ENCODE measurements at regions not wholly inside any gene's neighbourhood (a gene's known extent, or its start where the extent isn't known, plus 50 kb on each side); places are given as distances from the start of the nearest gene placed in this dataset.
"Not testable (repeated sequence)": the region's sequence is repeated elsewhere in the genome, so short reads cannot be mapped to it uniquely, and the experiment has no call there.

DNA sequence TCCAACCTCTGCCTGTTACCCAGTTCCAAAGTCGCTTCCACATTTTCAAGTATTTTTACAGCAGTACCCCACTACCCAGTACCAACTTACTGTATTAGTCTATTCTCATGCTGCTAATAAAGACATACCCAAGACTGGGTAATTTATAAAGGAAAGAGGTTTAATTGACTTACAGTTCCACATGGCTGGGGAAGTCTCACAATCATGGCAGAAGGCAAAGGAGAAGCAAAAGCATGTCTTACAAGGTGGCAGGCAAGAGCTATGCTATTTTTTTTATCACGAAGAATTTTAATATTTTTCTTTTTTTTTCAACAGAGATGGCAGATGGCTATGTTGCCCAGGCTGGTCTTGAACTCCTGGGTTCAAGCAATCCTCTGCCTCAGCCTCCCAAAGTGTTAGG, 171.3 kb downstream of the MAIP1 start:
- H3K27me3 ChIP-seq (ENCODE audit: control insufficient read depth, insufficient read depth, low read length); H3K27ac ChIP-seq (ENCODE audit: low read length); H3K4me1 ChIP-seq (ENCODE audit: control insufficient read depth, low read depth, low read length); H3K9ac ChIP-seq (ENCODE audit: low read length); H3K36me3 ChIP-seq (ENCODE audit: control insufficient read depth, low read depth, low read length); H3K9me3 ChIP-seq (ENCODE audit: control insufficient read depth, low read depth, low read length); H3K4me3 ChIP-seq (ENCODE audit: low read length): not testable (repeated sequence)

DNA sequence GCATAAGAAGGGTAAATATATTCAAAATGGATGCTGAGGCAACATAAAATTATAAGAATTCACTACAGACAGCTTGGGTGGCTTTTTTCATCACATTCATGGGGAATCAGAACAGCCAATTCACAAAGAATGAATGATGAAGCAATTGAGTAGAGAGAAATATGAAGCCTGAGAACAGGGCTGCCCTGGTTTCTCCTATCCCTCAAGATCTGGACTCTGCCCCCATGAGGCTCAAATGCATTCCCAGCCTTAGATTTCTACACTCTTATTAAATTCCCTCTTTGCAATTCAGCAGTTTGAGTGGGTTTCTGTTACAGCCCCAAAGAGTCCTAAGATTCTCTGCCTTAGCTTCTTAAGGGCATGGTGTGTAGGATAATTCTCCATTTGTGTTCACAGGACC, 172.5 kb downstream of the MAIP1 start:
- no peaks in the 10 kb centered on the region for H3K9me3 ChIP-seq (ENCODE audit: control insufficient read depth, low read depth, low read length)
- no peak overlapping the region for H3K9ac ChIP-seq (ENCODE audit: low read length)
- H3K36me3 ChIP-seq (ENCODE audit: control insufficient read depth, low read depth, low read length), result no peaks in the 10 kb centered on the region
- no peak overlapping the region for H3K4me3 ChIP-seq (ENCODE audit: low read length)
- H3K27me3 ChIP-seq (ENCODE audit: control insufficient read depth, insufficient read depth, low read length), result no peaks in the 10 kb centered on the region
- no peak overlapping the region for H3K27ac ChIP-seq (ENCODE audit: low read length)
- no peaks in the 10 kb centered on the region for H3K4me1 ChIP-seq (ENCODE audit: control insufficient read depth, low read depth, low read length)

DNA sequence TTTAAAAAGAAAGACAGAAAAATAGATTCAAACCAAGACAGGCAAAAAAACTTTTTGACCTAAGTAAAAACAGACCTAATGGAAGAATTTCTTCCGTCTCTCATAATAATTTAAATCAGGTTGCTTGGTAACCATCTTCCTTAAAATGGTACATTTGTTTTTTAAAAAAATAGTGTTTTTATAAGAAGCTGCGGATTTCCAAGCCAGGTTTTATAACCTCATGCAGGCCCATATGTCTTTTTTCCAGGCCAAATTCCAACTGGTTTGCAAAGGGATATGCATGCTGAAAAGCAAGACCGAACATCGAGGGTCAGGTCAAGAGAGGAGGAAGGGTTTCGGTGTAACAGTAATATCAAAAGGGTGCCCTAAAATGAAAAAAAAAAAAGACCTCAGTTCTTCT, 172.9 kb downstream of the MAIP1 start:
- Histone ChIP-seq H3K9me3 (ENCODE audit: control insufficient read depth, low read depth, low read length) (no peaks in the 10 kb centered on the region), H3K36me3 (ENCODE audit: control insufficient read depth, low read depth, low read length) (no peaks in the 10 kb centered on the region), H3K4me1 (ENCODE audit: control insufficient read depth, low read depth, low read length) (no peaks in the 10 kb centered on the region), H3K9ac (ENCODE audit: low read length) (no peak overlapping the region), H3K4me3 (ENCODE audit: low read length) (no peak overlapping the region), H3K27me3 (ENCODE audit: control insufficient read depth, insufficient read depth, low read length) (no peaks in the 10 kb centered on the region), H3K27ac (ENCODE audit: low read length) (no peak overlapping the region)

DNA sequence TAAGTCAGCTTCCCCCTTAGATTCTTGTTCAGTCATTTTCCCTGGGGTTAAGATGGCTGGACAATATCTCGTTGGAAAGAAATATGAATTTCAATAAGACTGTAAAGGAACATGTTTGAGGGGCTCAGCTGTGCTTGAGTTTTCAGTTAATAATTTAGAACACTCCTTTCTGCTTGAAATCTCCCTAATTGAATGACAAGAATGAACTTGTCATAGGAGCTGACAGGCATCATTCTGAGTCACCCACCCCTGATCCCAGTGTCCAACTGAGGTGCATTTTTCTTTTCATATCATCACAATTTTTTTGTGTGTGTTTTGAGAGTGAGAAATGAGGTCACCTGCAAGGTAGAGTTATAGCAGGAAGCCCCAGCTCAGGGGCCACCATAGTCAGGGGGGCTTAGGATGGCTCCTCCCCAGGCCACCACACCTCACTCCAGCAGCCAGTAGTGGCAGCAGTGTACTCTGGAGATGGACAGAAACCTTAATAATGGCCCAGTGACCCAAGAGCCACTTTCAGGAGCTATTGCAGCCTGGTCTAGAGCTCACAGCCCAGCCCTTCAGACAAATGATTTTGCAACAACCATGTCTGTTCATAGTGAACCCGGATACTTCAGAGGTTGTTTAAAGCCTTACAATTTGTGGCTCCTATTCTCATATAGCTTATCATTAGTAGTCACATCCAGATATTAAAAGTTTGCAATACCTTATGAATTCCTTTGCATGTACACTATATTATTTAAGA, 174.5 kb downstream of the MAIP1 start:
- no peak overlapping the region for H3K27ac ChIP-seq (ENCODE audit: low read length)
- no peaks in the 10 kb centered on the region for H3K4me1 ChIP-seq (ENCODE audit: control insufficient read depth, low read depth, low read length)
- no peak overlapping the region for H3K9ac ChIP-seq (ENCODE audit: low read length)
- no peak overlapping the region for H3K4me3 ChIP-seq (ENCODE audit: low read length)
- no peaks in the 10 kb centered on the region for H3K36me3 ChIP-seq (ENCODE audit: control insufficient read depth, low read depth, low read length)
- H3K9me3 ChIP-seq (ENCODE audit: control insufficient read depth, low read depth, low read length), result peaks cover 8% of the 10 kb centered on the region
- no peaks in the 10 kb centered on the region for H3K27me3 ChIP-seq (ENCODE audit: control insufficient read depth, insufficient read depth, low read length)

DNA sequence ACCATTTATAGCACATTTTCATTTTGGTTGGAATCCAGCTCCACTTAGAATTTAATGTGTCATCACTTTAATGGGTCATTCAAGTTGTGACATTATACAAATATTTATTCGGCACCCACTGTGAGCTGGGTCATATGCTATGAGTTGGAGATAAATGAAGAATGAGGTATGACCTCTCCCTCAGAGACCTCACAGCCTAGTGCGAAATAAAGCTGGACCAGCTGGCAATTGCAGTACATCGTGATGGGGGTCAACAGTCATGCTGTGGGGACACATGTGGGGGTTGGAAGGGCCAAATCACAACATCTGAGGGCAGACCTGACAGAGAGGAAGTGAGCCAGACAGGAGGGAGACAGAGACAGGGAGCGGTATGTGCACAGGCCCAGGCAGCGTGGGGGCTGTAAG, 175.4 kb downstream of the MAIP1 start:
- H3K4me1 ChIP-seq (ENCODE audit: control insufficient read depth, low read depth, low read length), result peaks cover 2% of the 10 kb centered on the region
- H3K27me3 ChIP-seq (ENCODE audit: control insufficient read depth, insufficient read depth, low read length), result no peaks in the 10 kb centered on the region
- no peaks in the 10 kb centered on the region for H3K36me3 ChIP-seq (ENCODE audit: control insufficient read depth, low read depth, low read length)
- H3K27ac ChIP-seq (ENCODE audit: low read length), result no peak overlapping the region
- no peak overlapping the region for H3K4me3 ChIP-seq (ENCODE audit: low read length)
- H3K9me3 ChIP-seq (ENCODE audit: control insufficient read depth, low read depth, low read length), result peaks cover 17% of the 10 kb centered on the region
- H3K9ac ChIP-seq (ENCODE audit: low read length), result no peak overlapping the region

DNA sequence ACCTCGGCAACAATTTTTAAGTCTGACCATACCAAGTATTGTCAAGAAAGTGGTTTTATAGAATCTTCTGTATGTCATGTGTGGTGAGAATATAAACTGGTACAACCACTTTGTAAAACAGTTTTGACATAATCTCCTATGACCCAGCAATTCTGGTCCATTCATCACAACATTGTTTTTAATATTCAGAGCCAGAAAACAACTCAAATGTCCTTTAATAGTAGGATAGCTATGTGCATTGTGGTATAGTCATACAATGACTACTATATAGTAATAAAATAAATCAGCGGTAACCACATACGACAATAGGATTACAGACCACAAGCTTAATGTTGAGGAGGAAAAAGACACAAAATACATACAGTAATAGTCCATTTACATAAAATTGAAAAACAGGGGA, 175.2 kb upstream of the SPATS2L start:
- H3K9ac ChIP-seq (ENCODE audit: low read length), result no peak overlapping the region
- peaks cover 18% of the 10 kb centered on the region for H3K9me3 ChIP-seq (ENCODE audit: control insufficient read depth, low read depth, low read length)
- H3K4me3 ChIP-seq (ENCODE audit: low read length), result no peak overlapping the region
- no peaks in the 10 kb centered on the region for H3K27me3 ChIP-seq (ENCODE audit: control insufficient read depth, insufficient read depth, low read length)
- H3K36me3 ChIP-seq (ENCODE audit: control insufficient read depth, low read depth, low read length), result no peaks in the 10 kb centered on the region
- peaks cover 7% of the 10 kb centered on the region for H3K4me1 ChIP-seq (ENCODE audit: control insufficient read depth, low read depth, low read length)
- no peak overlapping the region for H3K27ac ChIP-seq (ENCODE audit: low read length)

DNA sequence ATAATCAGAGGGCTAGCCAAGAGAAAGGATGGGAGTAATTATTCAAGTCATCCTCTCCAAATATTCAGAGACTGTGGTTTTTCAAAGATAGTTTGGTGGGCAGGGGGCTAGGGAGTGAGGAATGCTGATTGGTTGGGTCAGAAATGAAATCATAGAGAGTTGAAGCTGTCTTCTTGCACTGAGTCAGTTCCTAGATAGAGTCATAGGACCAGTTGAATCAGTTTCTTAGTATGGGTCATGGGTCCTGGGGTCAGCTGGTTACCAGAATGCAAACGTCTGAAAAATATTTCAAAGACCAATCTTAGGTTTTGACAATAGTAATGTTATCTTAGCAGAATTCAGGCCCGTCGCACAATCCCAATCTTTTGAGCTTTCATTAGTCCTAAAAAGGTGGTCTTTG, 171.4 kb upstream of the SPATS2L start:
- H3K27ac ChIP-seq (ENCODE audit: low read length), result no peak overlapping the region
- no peak overlapping the region for H3K4me3 ChIP-seq (ENCODE audit: low read length)
- no peaks in the 10 kb centered on the region for H3K27me3 ChIP-seq (ENCODE audit: control insufficient read depth, insufficient read depth, low read length)
- H3K36me3 ChIP-seq (ENCODE audit: control insufficient read depth, low read depth, low read length), result no peaks in the 10 kb centered on the region
- peaks cover 18% of the 10 kb centered on the region for H3K9me3 ChIP-seq (ENCODE audit: control insufficient read depth, low read depth, low read length)
- H3K4me1 ChIP-seq (ENCODE audit: control insufficient read depth, low read depth, low read length), result peaks cover 10% of the 10 kb centered on the region
- H3K9ac ChIP-seq (ENCODE audit: low read length), result no peak overlapping the region

DNA sequence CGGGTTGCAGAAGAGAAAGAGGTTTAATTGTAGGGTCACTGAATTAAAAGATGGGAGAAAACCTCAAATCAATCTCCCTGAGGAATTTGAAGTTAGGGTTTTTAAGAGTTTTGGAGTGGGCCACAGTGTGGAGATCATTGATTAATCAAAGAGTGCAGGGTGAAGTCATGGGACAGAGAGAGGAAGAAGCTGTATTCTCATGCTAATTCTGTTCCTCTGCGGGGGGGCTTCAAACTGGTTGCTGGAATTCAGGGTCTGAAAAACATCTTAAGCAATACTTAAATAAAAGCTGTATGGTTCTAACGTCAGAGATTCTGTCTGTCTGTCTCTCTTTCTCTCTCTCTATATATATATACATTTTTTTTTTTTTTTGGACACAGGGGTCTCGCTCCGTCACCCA, 169.8 kb upstream of the SPATS2L start:
- peaks cover 18% of the 10 kb centered on the region for H3K9me3 ChIP-seq (ENCODE audit: control insufficient read depth, low read depth, low read length)
- H3K27me3 ChIP-seq (ENCODE audit: control insufficient read depth, insufficient read depth, low read length), result no peaks in the 10 kb centered on the region
- no peaks in the 10 kb centered on the region for H3K36me3 ChIP-seq (ENCODE audit: control insufficient read depth, low read depth, low read length)
- H3K4me1 ChIP-seq (ENCODE audit: control insufficient read depth, low read depth, low read length), result peaks cover 10% of the 10 kb centered on the region
- no peak overlapping the region for H3K9ac ChIP-seq (ENCODE audit: low read length)
- peak overlapping the region; percentile 80 for H3K27ac ChIP-seq (ENCODE audit: low read length)
- peak overlapping the region; percentile 28 for H3K4me3 ChIP-seq (ENCODE audit: low read length)

DNA sequence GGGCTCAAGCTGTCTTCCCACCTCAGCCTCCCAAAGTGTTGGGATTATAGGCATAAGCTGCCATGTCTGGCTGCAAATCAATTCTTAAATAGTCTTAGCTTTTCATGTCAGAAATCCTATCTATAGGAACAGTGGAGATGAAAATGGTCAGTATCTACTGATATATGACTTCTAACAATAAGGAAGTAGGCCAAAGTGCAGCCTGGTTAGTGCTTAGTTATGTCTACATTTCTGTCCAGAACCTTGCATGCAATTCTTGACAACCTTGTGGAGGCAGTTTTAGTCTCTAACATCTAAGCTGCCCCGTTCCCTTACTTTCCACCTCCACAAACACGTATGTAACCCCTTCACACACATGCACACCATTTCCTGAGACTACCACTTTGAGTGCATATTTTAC, 169.2 kb upstream of the SPATS2L start:
- Histone ChIP-seq H3K9me3 (ENCODE audit: control insufficient read depth, low read depth, low read length) (peaks cover 18% of the 10 kb centered on the region), H3K4me1 (ENCODE audit: control insufficient read depth, low read depth, low read length) (peaks cover 10% of the 10 kb centered on the region), H3K4me3 (ENCODE audit: low read length) (no peak overlapping the region), H3K27me3 (ENCODE audit: control insufficient read depth, insufficient read depth, low read length) (no peaks in the 10 kb centered on the region), H3K36me3 (ENCODE audit: control insufficient read depth, low read depth, low read length) (no peaks in the 10 kb centered on the region), H3K27ac (ENCODE audit: low read length) (no peak overlapping the region), H3K9ac (ENCODE audit: low read length) (no peak overlapping the region)

DNA sequence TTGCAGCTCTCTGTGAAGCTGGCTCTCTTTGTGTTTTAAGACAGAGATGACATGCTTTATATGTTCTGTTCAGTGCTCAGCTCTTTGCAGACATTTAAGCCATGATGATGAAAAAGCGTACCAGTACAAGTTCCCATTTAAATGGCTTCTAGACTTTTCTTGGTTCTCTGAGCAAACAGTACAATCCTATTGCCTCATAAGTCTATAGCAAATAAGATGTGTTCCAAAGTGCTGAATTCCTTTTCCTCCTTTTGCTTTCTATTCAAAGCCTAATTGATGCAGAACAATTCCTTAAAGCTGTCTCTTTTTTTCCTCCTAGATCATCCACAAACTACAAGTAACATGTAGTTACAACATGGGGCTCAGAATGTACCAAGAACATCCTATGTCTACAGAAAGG, 168.8 kb upstream of the SPATS2L start:
- H3K36me3 ChIP-seq (ENCODE audit: control insufficient read depth, low read depth, low read length), result no peaks in the 10 kb centered on the region
- no peak overlapping the region for H3K4me3 ChIP-seq (ENCODE audit: low read length)
- H3K4me1 ChIP-seq (ENCODE audit: control insufficient read depth, low read depth, low read length), result peaks cover 10% of the 10 kb centered on the region
- H3K27ac ChIP-seq (ENCODE audit: low read length), result no peak overlapping the region
- H3K27me3 ChIP-seq (ENCODE audit: control insufficient read depth, insufficient read depth, low read length), result no peaks in the 10 kb centered on the region
- no peak overlapping the region for H3K9ac ChIP-seq (ENCODE audit: low read length)
- peaks cover 18% of the 10 kb centered on the region for H3K9me3 ChIP-seq (ENCODE audit: control insufficient read depth, low read depth, low read length)

DNA sequence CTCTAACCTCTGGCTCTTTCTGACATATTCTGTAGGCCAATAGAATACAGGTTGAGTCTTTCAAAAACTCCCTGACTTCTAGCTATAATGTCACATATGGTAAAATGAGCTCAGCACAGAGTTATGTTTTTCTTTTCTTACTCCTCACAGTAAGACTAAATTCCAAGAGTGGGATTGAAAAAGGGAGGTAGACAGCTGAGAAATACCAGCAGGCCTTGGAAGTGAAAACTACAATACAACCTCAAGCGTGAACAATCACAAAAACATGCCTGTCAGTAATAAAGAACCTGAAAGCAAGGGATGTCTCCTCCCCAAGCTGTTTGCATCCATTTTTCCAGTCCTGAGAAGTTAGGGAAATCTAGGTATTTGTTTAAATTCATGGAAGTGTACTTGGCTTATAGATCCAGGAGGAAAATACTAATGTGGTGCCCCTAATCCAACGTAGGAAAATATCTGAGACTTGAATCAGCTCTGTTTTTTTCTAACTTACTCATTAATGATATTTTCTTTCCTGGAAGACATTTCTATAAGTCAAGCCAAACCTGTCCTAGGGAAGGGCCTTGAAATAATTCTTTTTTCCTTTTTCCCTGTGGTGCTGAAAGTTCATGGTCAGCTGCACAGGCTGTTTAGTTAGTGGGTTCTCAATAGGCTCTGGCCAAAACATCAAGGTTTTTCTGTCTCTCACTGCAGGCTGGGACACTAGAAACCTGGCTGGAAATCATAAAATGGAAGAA, 167.9 kb upstream of the SPATS2L start:
- Histone ChIP-seq H3K36me3 (ENCODE audit: control insufficient read depth, low read depth, low read length) (no peaks in the 10 kb centered on the region), H3K9me3 (ENCODE audit: control insufficient read depth, low read depth, low read length) (peaks cover 18% of the 10 kb centered on the region)

DNA sequence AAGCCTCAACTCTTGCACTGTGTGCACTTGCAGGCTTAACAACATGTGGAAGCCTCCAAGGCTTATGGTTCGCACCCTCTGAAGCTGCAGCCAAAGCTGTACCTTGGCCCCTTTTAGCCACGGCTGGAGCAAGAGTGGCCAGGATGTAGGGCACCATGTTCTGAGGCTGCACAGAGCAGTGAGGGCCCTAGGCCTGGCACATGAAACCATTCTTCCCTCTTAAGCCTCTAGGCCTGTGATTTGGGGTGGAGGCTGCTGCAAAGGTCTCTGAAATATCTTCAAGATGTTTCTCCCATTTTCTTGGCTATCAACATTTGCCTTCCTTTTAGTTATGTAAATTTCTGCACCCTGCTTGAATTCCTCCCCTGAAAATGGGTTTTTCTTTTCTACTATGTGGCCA, 161.9 kb upstream of the SPATS2L start:
- Histone ChIP-seq H3K9ac (ENCODE audit: low read length) (no peak overlapping the region), H3K36me3 (ENCODE audit: control insufficient read depth, low read depth, low read length) (no peaks in the 10 kb centered on the region), H3K4me1 (ENCODE audit: control insufficient read depth, low read depth, low read length) (no peaks in the 10 kb centered on the region), H3K4me3 (ENCODE audit: low read length) (no peak overlapping the region), H3K9me3 (ENCODE audit: control insufficient read depth, low read depth, low read length) (peaks cover 8% of the 10 kb centered on the region), H3K27me3 (ENCODE audit: control insufficient read depth, insufficient read depth, low read length) (no peaks in the 10 kb centered on the region), H3K27ac (ENCODE audit: low read length) (no peak overlapping the region)

More for the DNA sequence above, 167.9 kb upstream of the SPATS2L start:
- H3K27me3 ChIP-seq (ENCODE audit: control insufficient read depth, insufficient read depth, low read length), result no peaks in the 10 kb centered on the region
- H3K4me3 ChIP-seq (ENCODE audit: low read length), result no peak overlapping the region
- H3K4me1 ChIP-seq (ENCODE audit: control insufficient read depth, low read depth, low read length), result peaks cover 10% of the 10 kb centered on the region
- no peak overlapping the region for H3K9ac ChIP-seq (ENCODE audit: low read length)
- no peak overlapping the region for H3K27ac ChIP-seq (ENCODE audit: low read length)
